Heart right ventricle (tissue), 16 donors: ENCODE measurements at regions not wholly inside any gene's neighbourhood (a gene's known extent, or its start where the extent isn't known, plus 50 kb on each side); places are given as distances from the start of the nearest gene placed in this dataset.
"Not testable (repeated sequence)": the region's sequence is repeated elsewhere in the genome, so short reads cannot be mapped to it uniquely, and the experiment has no call there.

ENCODE experiments used
- ATAC-seq, 8 donors: fragments of 200-7000 bp; cut with Tn5 transposase; one replicate each; pipeline ENCODE4 v1.9.1; 2020; ENCODE audit warnings: mild to moderate bottlenecking in 8 of 8, moderate library complexity in 8 of 8, moderate number of reproducible peaks in 1 of 8
- DNase-seq, 2 donors: peaks; one replicate each; pipeline ENCODE4 v3.0.0-alpha.2; 2020
- H3K27ac ChIP-seq, 10 donors: fragments of 200-600 bp; sonication (generic) in 2 of 10; one replicate each; pipeline versions ENCODE4 v1.5.0 to v1.8.0; 2020 to 2022; ENCODE audit warnings: mild to moderate bottlenecking in 3 of 10
- H3K27me3 ChIP-seq, 7 donors: fragments of 200-600 bp; one replicate each; pipeline ENCODE4 v1.8.0; 2021 to 2022; ENCODE audit warnings: mild to moderate bottlenecking in 2 of 7
- H3K36me3 ChIP-seq, 9 donors: fragments of 200-600 bp; sonication (generic) in 1 of 9; one replicate each; pipeline versions ENCODE4 v1.5.0 to v1.8.0; 2020 to 2022; ENCODE audit warnings: mild to moderate bottlenecking in 2 of 9
- H3K4me1 ChIP-seq, 9 donors: fragments of 200-600 bp; sonication (generic) in 1 of 9; one replicate each; pipeline versions ENCODE4 v1.5.0 to v1.8.0; 2020 to 2022; ENCODE audit warnings: mild to moderate bottlenecking in 4 of 9
- H3K4me3 ChIP-seq, 10 donors: fragments of 200-600 bp; sonication (generic) in 2 of 10; one replicate each; pipeline versions ENCODE4 v1.5.0 to v1.8.0; 2020 to 2022; ENCODE audit warnings: mild to moderate bottlenecking in 7 of 10, moderate library complexity in 2 of 10
- H3K9me3 ChIP-seq, 11 donors: fragments of 200-600 bp in 10 of 11; sonication (generic) in 2 of 11; one replicate each; pipeline versions ENCODE4 v1.5.0 to v1.8.0; 2013 to 2022; ENCODE audit warnings: mild to moderate bottlenecking in 2 of 11, control low read depth in 1 of 11, moderate library complexity in 1 of 11
- WGBS, 2 donors: extraction: QIAGEN DNeasy Blood & Tissue Kit; methylation state at CpG; one replicate each; pipeline ENCODE4 v1.1.7; 2013; ENCODE audit warnings: inconsistent platforms in 1 of 2; 5-methylcytosine and 5-hydroxymethylcytosine counted together
- intact Hi-C, 10 donors: fragments of 100-400 bp; cut with DNase I; formaldehyde crosslinking; loops; one replicate each; pipeline versions ENCODE4 v1.11.1 to v1.14.2; 2022
- TF ChIP-seq, protein P1 (sequence below), 9 donors: fragments of 200-600 bp; sonication (generic) in 2 of 9; IDR thresholded peaks; one replicate each; pipeline versions ENCODE4 v1.5.0 to v1.8.0; 2021 to 2022; ENCODE audit warnings: antibody characterized with exemption in 9 of 9, mild to moderate bottlenecking in 5 of 9, moderate library complexity in 1 of 9
- donor health status: Arrhythmogenic right ventricular cardiomyopathy.
- donor health status: ischemic (EF 13 %, LVEDD 7.1; RV severe dilation, severe dysfunction).
- donor health status: healthy with polysubstance abuse.
- donor health status: DM: no; HTN: yes; CAD: no.
- donor health status: DM: no; HTN: no; CAD: no.
- donor health status: ischemic (EF 25% LVEDD 6.9; RV normal size, moderate dysfunction).
- donor health status: ischemic (EF 25% LVEDD 5.7; RV mildly dilated, moderate dysfunction).
- donor health status: healthy.
- donor health status: DM: yes; HTN: yes; CAD: no.
- donor health status: Ischemic cardiomyopathy.
- donor health status: ischemic (EF 35%, LVEDD 5.7; RV mildly dilated, moderate dysfunction).
- donor health status: nonischemic (EF 11% LVEDD 7.7; RV severe dilation, severe dysfunction).
- donor health status: DM: yes; HTN: yes; CAD: no.
- donor health status: PGD.
- donor health status: ischemic (EF 29% LVEDD 5.4; RV normal size, mild dysfunction).
- donor health status: nonischemic (EF 23%, LVEDD 6.1; RV moderate dilation, normal function).

GRCh38 chr15:75779504-75779903 lies 63.7 kb upstream of the UBE2Q2 start:
- Histone ChIP-seq H3K4me3 (no peak overlapping the region), H3K27ac (no peak overlapping the region), H3K27me3 (peaks cover 0 to 7% (median 0%) of the 10 kb centered on the region in 7 donors), H3K4me1 (peaks cover 0 to 12% (median 0%) of the 10 kb centered on the region in 9 donors), H3K36me3 (no peaks in the 10 kb centered on the region), H3K9me3 (no peaks in the 10 kb centered on the region)
- whole genome bisulfite sequencing, 2 donors, result 93% methylated on average over 5 of the region's 5 CpGs
- TF ChIP-seq, protein P1, sequence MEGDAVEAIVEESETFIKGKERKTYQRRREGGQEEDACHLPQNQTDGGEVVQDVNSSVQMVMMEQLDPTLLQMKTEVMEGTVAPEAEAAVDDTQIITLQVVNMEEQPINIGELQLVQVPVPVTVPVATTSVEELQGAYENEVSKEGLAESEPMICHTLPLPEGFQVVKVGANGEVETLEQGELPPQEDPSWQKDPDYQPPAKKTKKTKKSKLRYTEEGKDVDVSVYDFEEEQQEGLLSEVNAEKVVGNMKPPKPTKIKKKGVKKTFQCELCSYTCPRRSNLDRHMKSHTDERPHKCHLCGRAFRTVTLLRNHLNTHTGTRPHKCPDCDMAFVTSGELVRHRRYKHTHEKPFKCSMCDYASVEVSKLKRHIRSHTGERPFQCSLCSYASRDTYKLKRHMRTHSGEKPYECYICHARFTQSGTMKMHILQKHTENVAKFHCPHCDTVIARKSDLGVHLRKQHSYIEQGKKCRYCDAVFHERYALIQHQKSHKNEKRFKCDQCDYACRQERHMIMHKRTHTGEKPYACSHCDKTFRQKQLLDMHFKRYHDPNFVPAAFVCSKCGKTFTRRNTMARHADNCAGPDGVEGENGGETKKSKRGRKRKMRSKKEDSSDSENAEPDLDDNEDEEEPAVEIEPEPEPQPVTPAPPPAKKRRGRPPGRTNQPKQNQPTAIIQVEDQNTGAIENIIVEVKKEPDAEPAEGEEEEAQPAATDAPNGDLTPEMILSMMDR (IDR thresholded peaks at IDR 0.05), result no peak
- intact Hi-C loops, result loop anchor here in 1 of 10 donors (10.0 kb wide), 1 partner anchor 1075 kb away; no protein-coding TSS in a partner anchor
- no peak for DNase-seq
- ATAC-seq, result no peak

- intact Hi-C loops, result loop anchor here in 1 of 10 donors (10.0 kb wide), 1 partner anchor 1072 kb away; no protein-coding TSS in a partner anchor
- ATAC-seq, H3K36me3 ChIP-seq, H3K27ac ChIP-seq, H3K27me3 ChIP-seq, DNase-seq, H3K4me3 ChIP-seq, H3K9me3 ChIP-seq: not testable (repeated sequence)
- peaks cover 0 to 12% (median 0%) of the 10 kb centered on the region in 9 donors for H3K4me1 ChIP-seq
These were observed 64.4 kb upstream of the CSPG4 start for GRCh38 chr15:75776871-75777610.

- TF ChIP-seq, protein P1 (IDR thresholded peaks at IDR 0.05), result no peak
- Histone ChIP-seq H3K27ac (no peak overlapping the region), H3K4me3 (no peak overlapping the region), H3K4me1 (peaks cover 0 to 12% (median 0%) of the 10 kb centered on the region in 9 donors), H3K36me3 (no peaks in the 10 kb centered on the region), H3K27me3 (peaks cover 0 to 5% (median 0%) of the 10 kb centered on the region in 7 donors), H3K9me3 (no peaks in the 10 kb centered on the region)
- DNase-seq, result no peak
- 33 to 35% methylated on average over 2 of the region's 2 CpGs for WGBS, 2 donors
- no peak for ATAC-seq
- intact Hi-C loops, result loop anchor here in 1 of 10 donors (10.0 kb wide), 1 partner anchor 1071 kb away; no protein-coding TSS in a partner anchor
These were observed 63.4 kb upstream of the CSPG4 start for GRCh38 chr15:75776065-75776423.

DNA sequence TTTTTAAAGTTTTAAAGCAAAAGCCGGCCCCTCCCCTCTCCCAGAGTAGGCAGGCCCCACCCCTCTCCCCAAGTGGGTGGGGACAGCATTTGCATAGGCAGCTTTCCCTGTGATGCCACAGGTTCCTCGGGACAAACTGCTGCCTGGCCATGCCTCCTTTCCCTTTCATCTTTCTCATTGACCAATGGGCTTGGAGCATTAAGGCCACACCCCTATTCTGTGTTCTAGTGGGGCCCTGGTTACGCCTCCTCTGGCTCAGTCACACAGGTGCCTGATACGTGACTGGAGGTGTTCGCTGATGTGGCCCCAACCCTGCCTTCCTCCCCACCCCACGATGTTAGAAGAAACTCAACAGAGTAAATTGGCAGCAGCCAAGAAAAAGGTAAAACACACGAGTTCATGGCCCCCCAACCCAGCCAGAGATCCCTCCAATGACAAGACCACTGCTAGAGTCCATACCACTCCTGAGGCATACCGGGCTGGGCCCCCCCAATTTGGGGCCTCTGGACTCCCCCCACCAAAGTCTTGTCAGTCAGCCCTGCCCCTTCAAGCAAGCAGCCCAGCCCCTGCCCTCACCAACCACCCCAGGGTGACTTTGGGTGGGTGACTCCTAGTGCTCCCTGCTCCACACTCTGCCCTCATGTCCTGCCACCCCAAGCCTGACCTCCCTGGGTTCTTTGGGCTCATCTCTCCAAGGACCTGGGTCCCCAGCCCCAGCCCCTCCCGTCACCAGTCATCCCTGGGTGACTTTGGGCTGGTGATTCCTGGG lies 62.8 kb upstream of the CSPG4 start:
- H3K36me3 ChIP-seq, result no peaks in the 10 kb centered on the region
- no peak for ATAC-seq
- TF ChIP-seq, protein P1 (IDR thresholded peaks at IDR 0.05), result no peak
- H3K4me3 ChIP-seq, result no peak overlapping the region
- H3K27me3 ChIP-seq, result no peaks in the 10 kb centered on the region
- H3K27ac ChIP-seq, result no peak overlapping the region
- DNase-seq, result no peak
- peaks cover 0 to 12% (median 0%) of the 10 kb centered on the region in 9 donors for H3K4me1 ChIP-seq
- 81 to 82% methylated on average over 9 of the region's 9 CpGs for WGBS, 2 donors
- no peaks in the 10 kb centered on the region for H3K9me3 ChIP-seq
- intact Hi-C loops, result loop anchor here in 1 of 10 donors (10.0 kb wide), 1 partner anchor 1071 kb away; no protein-coding TSS in a partner anchor

DNA sequence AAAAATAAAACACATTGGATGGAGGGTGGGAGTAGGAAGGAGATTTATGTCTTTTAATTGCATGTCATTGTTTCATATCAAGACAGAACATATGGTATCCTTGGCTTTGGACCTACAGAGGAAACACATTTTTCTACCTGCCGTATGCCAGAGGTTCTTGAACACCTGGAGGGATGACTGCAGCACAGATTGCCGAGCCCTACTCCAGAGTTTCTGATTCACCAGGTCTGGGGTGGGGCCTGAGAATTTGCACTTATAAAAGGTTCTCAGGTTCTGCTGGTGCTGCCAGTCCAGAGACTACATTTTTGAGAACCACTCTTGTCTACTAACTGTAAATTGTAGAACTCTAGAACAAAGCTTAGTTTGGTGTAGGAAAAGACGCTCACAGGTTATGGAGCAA lies 61.3 kb upstream of the CSPG4 start:
- peaks cover 0 to 12% (median 0%) of the 10 kb centered on the region in 9 donors for H3K4me1 ChIP-seq
- not testable (repeated sequence) for DNase-seq, H3K36me3 ChIP-seq, ATAC-seq, H3K4me3 ChIP-seq, H3K27ac ChIP-seq, H3K27me3 ChIP-seq, H3K9me3 ChIP-seq
- intact Hi-C loops, result loop anchor here in 1 of 10 donors (10.0 kb wide), 1 partner anchor 1069 kb away; no protein-coding TSS in a partner anchor
- WGBS, 2 donors, result 71 to 79% methylated on average over 2 of the region's 3 CpGs

- WGBS, 2 donors, result 47 to 48% methylated on average over 2 of the region's 2 CpGs
- not testable (repeated sequence) for H3K9me3 ChIP-seq, H3K27me3 ChIP-seq, H3K4me1 ChIP-seq, ATAC-seq, DNase-seq, H3K4me3 ChIP-seq, H3K27ac ChIP-seq, H3K36me3 ChIP-seq
- intact Hi-C loops, result loop anchor here in 1 of 10 donors (10.0 kb wide), 1 partner anchor 1066 kb away; no protein-coding TSS in a partner anchor
These were observed 58.4 kb upstream of the CSPG4 start for GRCh38 chr15:75771054-75771453.
